H7 (cell line): ENCODE measurements at regions not wholly inside any gene's neighbourhood (a gene's known extent, or its start where the extent isn't known, plus 50 kb on each side); places are given as distances from the start of the nearest gene placed in this dataset.

Experiments
- DNase-seq: peaks from one replicate; pipeline ENCODE4 v3.0.0; 2012
- H3K27me3 ChIP-seq: 2 replicates; pipeline ENCODE4 v1.6.0; 2011; ENCODE audit warnings: mild to moderate bottlenecking, low read length; ENCODE audit not compliant: control insufficient read depth, insufficient read depth
- H3K36me3 ChIP-seq: replicated peaks from 2 replicates; pipeline ENCODE4 v1.5.1; 2011; ENCODE audit warnings: low read length; ENCODE audit not compliant: control insufficient read depth, insufficient read depth
- H3K4me3 ChIP-seq: 2 replicates; pipeline ENCODE4 v1.5.1; 2011; ENCODE audit warnings: low read depth, mild to moderate bottlenecking, control low read depth, low read length, moderate library complexity; ENCODE audit not compliant: insufficient read depth

- no peaks in the 10 kb centered on the region for H3K27me3 ChIP-seq
- no peak for DNase-seq
- H3K4me3 ChIP-seq: no peak overlapping the region
- H3K36me3 ChIP-seq: no peaks in the 10 kb centered on the region
Observed at GRCh38 chr4:8796096-8796495, 75.5 kb downstream of the HMX1 start.

GRCh38 chr4:8795140-8795539 is 76.5 kb downstream of the HMX1 start:
- H3K4me3 ChIP-seq: no peak overlapping the region
- no peaks in the 10 kb centered on the region for H3K27me3 ChIP-seq
- no peaks in the 10 kb centered on the region for H3K36me3 ChIP-seq
- no peak for DNase-seq

GRCh38 chr4:8794491-8794890 is 77.1 kb downstream of the HMX1 start:
- no peaks in the 10 kb centered on the region for H3K27me3 ChIP-seq
- H3K4me3 ChIP-seq: no peak overlapping the region
- no peak for DNase-seq
- no peaks in the 10 kb centered on the region for H3K36me3 ChIP-seq

- no peak for DNase-seq
- Histone ChIP-seq H3K4me3 (no peak overlapping the region), H3K27me3 (no peaks in the 10 kb centered on the region), H3K36me3 (no peaks in the 10 kb centered on the region)
Observed at GRCh38 chr4:8793571-8794160, 78.0 kb downstream of the HMX1 start.

GRCh38 chr4:8792491-8792890 is 79.1 kb downstream of the HMX1 start:
- no peak for DNase-seq
- Histone ChIP-seq H3K4me3 (no peak overlapping the region), H3K36me3 (no peaks in the 10 kb centered on the region), H3K27me3 (no peaks in the 10 kb centered on the region)

GRCh38 chr4:8791609-8792008 is 80.0 kb downstream of the HMX1 start:
- DNase-seq: no peak
- Histone ChIP-seq H3K36me3 (no peaks in the 10 kb centered on the region), H3K4me3 (no peak overlapping the region), H3K27me3 (no peaks in the 10 kb centered on the region)

DNA sequence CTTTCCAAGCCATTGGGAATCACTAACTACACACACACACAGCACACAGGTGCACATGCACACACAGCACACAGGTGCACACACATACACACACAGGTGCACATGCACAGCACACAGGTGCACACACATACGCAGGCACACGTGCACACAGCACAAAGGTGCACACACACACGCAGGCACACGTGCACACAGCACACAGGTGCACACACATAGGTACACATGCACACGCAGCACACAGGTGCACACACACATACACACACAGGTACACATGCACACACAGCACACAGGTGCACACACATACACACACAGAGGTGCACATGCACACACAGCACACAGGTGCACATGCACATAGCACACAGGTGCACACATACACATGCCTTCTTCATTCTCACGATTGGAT is 80.9 kb downstream of the HMX1 start:
- no peaks in the 10 kb centered on the region for H3K36me3 ChIP-seq
- H3K4me3 ChIP-seq: no peak overlapping the region
- DNase-seq: no peak
- H3K27me3 ChIP-seq: no peaks in the 10 kb centered on the region

- no peak for DNase-seq
Observed at GRCh38 chr4:8788174-8788573, 83.5 kb downstream of the HMX1 start.

DNA sequence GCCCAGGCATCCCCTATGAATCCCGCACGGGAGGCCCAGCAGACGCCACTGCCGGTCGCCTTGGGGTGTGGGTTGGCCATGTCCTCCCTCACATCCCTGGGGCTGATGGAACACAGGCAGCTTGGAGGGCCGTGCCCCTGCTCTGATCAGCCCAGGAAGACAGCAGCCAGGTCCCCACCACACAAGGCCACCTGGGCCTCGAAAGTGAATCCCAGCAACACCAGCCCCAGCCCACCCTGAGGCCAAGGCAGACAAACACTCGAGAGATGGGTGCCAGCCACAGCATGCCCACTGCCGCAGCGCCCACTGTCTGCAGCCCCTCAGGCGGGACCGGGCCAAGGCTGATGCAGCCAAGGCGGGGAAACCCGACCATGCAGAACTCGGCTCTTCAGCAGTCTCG is 85.5 kb downstream of the HMX1 start:
- no peak overlapping the region for H3K4me3 ChIP-seq
- no peaks in the 10 kb centered on the region for H3K27me3 ChIP-seq
- DNase-seq: peak; percentile 57
- H3K36me3 ChIP-seq: no peaks in the 10 kb centered on the region

More at GRCh38 chr4:8788174-8788573, 83.5 kb downstream of the HMX1 start:
- Histone ChIP-seq H3K4me3 (no peak overlapping the region), H3K27me3 (no peaks in the 10 kb centered on the region), H3K36me3 (no peaks in the 10 kb centered on the region)

DNA sequence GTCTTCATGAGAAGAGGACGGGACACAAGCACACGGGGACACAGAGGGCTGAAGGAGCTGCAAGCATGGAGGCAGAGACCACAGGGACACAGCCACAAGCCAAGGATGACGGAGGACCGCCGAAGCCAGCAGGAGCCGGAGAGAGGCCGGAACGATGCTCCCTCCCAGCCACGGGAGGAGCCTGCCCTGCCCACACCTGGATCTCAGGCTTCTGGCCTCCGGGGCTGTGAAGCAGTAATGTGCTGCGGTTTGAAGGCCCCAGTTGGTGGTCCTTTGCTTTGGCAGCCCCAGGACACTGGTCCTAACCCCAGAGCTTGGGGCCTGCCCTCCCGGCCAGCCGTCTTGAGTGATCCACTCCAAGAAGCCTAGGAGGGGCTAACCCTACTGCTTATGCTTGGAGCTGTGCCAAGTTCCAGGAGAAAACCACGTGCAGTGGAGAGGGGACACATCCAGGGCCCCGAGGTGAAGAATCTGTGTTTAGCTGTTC is 85.9 kb downstream of the HMX1 start:
- DNase-seq: no peak
- H3K4me3 ChIP-seq: no peak overlapping the region
- H3K36me3 ChIP-seq: no peaks in the 10 kb centered on the region
- H3K27me3 ChIP-seq: no peaks in the 10 kb centered on the region

DNA sequence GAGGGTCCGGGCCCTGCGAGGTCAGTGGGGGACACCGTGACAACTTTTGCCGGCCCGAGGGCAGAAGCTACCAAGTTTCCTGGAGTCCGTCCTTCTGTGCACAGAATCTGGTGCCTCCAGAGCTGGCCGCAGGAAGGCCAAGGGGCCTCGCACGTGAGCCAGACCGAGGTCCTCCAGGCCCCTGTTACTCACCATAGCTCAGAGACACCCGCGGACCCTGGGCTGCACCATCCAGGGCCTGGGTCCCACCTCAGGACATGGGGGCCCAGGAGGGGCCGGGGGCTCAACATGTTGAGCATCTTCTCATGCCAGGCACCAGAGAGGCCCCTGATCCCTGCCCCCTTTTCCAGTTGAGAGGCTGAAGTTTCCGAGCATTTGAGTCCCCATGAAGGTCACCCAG is 87.9 kb downstream of the HMX1 start:
- no peaks in the 10 kb centered on the region for H3K36me3 ChIP-seq
- DNase-seq: no peak
- H3K27me3 ChIP-seq: no peaks in the 10 kb centered on the region
- no peak overlapping the region for H3K4me3 ChIP-seq

- DNase-seq: no peak
- no peak overlapping the region for H3K4me3 ChIP-seq
- no peaks in the 10 kb centered on the region for H3K27me3 ChIP-seq
- H3K36me3 ChIP-seq: no peaks in the 10 kb centered on the region
Observed at GRCh38 chr4:8782135-8782534, 89.5 kb downstream of the HMX1 start.

GRCh38 chr4:8781641-8782040 is 90.0 kb downstream of the HMX1 start:
- Histone ChIP-seq H3K36me3 (no peaks in the 10 kb centered on the region), H3K27me3 (no peaks in the 10 kb centered on the region), H3K4me3 (no peak overlapping the region)
- no peak for DNase-seq

GRCh38 chr4:8780596-8781368 is 90.9 kb downstream of the HMX1 start:
- H3K36me3 ChIP-seq: no peaks in the 10 kb centered on the region
- DNase-seq: no peak
- no peaks in the 10 kb centered on the region for H3K27me3 ChIP-seq
- H3K4me3 ChIP-seq: no peak overlapping the region

DNA sequence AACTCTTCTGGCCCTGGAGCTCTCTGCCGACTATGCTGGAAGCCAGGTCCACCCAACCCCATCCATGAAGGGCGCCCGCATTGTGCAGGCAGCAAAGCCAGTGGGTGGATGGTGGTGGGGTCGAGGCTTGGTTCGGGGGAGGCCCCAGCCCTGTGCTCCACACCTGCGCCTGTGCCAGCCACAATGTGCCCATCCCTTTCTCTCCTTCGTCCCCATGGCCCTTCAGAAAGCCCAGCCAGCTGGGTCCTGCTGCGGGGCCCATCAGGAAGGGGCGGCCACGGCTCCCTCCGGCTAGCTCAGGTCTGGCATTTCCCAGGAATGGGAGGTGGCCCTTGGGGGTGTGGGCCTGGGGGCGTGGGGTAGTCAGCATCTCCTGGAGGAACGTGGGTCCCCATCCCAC is 91.6 kb downstream of the HMX1 start:
- H3K36me3 ChIP-seq: no peaks in the 10 kb centered on the region
- H3K4me3 ChIP-seq: no peak overlapping the region
- DNase-seq: no peak
- H3K27me3 ChIP-seq: no peaks in the 10 kb centered on the region
